ENCODE measurements at regions not wholly inside any gene's neighbourhood (a gene's known extent, or its start where the extent isn't known, plus 50 kb on each side); places are given as distances from the start of the nearest gene placed in this dataset.

DNA sequence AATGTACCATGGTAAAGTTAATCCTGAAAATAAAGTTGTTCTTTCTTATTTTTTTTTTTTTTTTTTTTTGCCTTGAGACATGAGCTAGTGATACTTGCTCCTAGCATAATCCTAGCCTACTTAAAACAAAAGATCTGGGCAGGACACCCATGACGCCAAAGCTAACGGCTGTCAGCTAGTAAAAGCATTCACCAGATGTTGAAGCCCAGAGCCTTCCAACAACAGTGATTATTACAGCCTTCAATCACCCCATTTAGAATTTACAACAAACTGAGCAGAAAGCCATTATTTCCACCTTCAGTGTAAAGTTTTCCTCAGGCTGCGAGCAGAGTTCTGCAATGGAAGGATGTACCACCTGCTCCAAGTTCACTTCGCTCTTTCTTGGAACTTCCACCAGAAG lies 259.5 kb downstream of the SP3 start:
- no peaks in the 10 kb centered on the region for H3K36me3 ChIP-seq (ENCODE audit: low read depth)
- DNase-seq (ENCODE audit: low spot score) (no peak), ATAC-seq (ENCODE audit: low read depth) (no peak)
- H3K27ac ChIP-seq (ENCODE audit: poor library complexity, severe bottlenecking): no peak overlapping the region
- no peak overlapping the region for H3K4me3 ChIP-seq (ENCODE audit: severe bottlenecking)
- no peaks in the 10 kb centered on the region for H3K27me3 ChIP-seq (ENCODE audit: insufficient read depth, poor library complexity, severe bottlenecking)
- H3K4me1 ChIP-seq (ENCODE audit: insufficient read depth, poor library complexity, severe bottlenecking): no peaks in the 10 kb centered on the region
- TF ChIP-seq, protein P1, sequence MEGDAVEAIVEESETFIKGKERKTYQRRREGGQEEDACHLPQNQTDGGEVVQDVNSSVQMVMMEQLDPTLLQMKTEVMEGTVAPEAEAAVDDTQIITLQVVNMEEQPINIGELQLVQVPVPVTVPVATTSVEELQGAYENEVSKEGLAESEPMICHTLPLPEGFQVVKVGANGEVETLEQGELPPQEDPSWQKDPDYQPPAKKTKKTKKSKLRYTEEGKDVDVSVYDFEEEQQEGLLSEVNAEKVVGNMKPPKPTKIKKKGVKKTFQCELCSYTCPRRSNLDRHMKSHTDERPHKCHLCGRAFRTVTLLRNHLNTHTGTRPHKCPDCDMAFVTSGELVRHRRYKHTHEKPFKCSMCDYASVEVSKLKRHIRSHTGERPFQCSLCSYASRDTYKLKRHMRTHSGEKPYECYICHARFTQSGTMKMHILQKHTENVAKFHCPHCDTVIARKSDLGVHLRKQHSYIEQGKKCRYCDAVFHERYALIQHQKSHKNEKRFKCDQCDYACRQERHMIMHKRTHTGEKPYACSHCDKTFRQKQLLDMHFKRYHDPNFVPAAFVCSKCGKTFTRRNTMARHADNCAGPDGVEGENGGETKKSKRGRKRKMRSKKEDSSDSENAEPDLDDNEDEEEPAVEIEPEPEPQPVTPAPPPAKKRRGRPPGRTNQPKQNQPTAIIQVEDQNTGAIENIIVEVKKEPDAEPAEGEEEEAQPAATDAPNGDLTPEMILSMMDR (IDR thresholded peaks at IDR 0.05; ENCODE audit: poor library complexity, severe bottlenecking): no peak
- no peaks in the 10 kb centered on the region for H3K9me3 ChIP-seq (ENCODE audit: severe bottlenecking)

DNA sequence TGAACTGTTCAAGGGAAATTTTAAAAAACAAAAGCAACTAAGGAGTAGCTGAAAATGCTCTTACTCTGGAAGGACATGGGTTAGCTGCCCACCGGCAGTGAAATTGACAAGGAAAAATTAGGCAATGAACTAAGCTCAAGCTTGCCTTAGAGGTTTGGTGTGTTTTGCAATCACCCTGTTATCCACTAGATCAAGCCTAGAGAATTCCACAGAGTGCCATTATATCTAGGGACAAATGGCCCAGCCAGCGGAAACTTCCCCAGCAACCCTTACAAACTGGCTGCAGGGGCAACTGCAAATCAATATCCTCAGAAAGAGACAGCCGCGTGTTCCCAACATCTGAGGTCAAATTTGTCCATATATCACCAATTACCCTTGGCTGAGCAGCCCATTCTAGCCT lies 258.2 kb downstream of the SP3 start:
- TF ChIP-seq, protein P1 (IDR thresholded peaks at IDR 0.05; ENCODE audit: poor library complexity, severe bottlenecking): no peak
- no peak overlapping the region for H3K4me3 ChIP-seq (ENCODE audit: severe bottlenecking)
- H3K9me3 ChIP-seq (ENCODE audit: severe bottlenecking): no peaks in the 10 kb centered on the region
- no peaks in the 10 kb centered on the region for H3K4me1 ChIP-seq (ENCODE audit: insufficient read depth, poor library complexity, severe bottlenecking)
- ATAC-seq (ENCODE audit: low read depth): no peak
- H3K36me3 ChIP-seq (ENCODE audit: low read depth): no peaks in the 10 kb centered on the region
- no peak overlapping the region for H3K27ac ChIP-seq (ENCODE audit: poor library complexity, severe bottlenecking)
- DNase-seq (ENCODE audit: low spot score): no peak
- H3K27me3 ChIP-seq (ENCODE audit: insufficient read depth, poor library complexity, severe bottlenecking): no peaks in the 10 kb centered on the region

DNA sequence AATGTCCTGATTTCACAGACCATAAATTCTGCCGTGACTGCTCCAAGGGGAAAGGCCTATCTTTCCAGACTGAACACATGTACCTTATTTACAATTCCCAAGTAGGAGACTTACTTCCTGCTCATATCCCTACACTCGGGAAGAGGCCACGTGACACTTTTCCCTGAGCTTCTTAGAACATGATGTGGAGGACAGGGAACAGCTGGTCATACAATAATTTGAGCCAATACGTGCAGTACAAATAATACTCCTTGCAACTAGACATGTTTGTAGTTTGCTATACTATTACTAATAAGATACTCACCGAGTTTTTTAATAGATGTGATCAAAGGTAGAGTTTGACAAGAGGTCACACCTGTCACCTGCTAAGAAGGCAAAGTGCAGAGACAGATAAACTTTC lies 256.4 kb downstream of the SP3 start:
- DNase-seq (ENCODE audit: low spot score) (no peak), ATAC-seq (ENCODE audit: low read depth) (no peak)
- Histone ChIP-seq H3K36me3 (ENCODE audit: low read depth) (no peaks in the 10 kb centered on the region), H3K4me1 (ENCODE audit: insufficient read depth, poor library complexity, severe bottlenecking) (no peaks in the 10 kb centered on the region), H3K9me3 (ENCODE audit: severe bottlenecking) (no peaks in the 10 kb centered on the region), H3K27me3 (ENCODE audit: insufficient read depth, poor library complexity, severe bottlenecking) (no peaks in the 10 kb centered on the region), H3K27ac (ENCODE audit: poor library complexity, severe bottlenecking) (no peak overlapping the region), H3K4me3 (ENCODE audit: severe bottlenecking) (no peak overlapping the region)
- TF ChIP-seq, protein P1 (IDR thresholded peaks at IDR 0.05; ENCODE audit: poor library complexity, severe bottlenecking): no peak

DNA sequence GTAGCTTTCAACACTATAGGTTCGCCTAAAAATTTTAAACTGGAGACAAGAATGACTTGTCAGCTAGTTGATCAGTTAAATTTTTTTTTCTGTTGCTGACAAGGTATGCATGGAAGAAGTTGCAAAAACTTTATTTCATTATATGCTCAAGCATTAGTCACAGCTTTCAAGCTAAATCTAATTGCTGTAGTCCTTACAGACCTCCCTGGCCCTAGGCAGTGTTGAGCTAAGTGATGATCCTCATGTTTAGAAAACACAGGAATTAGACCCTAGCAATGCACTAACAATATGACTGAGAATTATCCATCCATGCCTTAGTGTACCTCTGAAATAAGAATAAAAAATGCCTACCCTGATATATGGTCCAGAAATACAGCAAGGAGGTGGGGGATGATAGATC lies 253.4 kb downstream of the SP3 start:
- no peaks in the 10 kb centered on the region for H3K9me3 ChIP-seq (ENCODE audit: severe bottlenecking)
- DNase-seq (ENCODE audit: low spot score) (no peak), ATAC-seq (ENCODE audit: low read depth) (no peak)
- no peaks in the 10 kb centered on the region for H3K36me3 ChIP-seq (ENCODE audit: low read depth)
- H3K27ac ChIP-seq (ENCODE audit: poor library complexity, severe bottlenecking): no peak overlapping the region
- no peak overlapping the region for H3K4me3 ChIP-seq (ENCODE audit: severe bottlenecking)
- H3K4me1 ChIP-seq (ENCODE audit: insufficient read depth, poor library complexity, severe bottlenecking): peaks cover 4% of the 10 kb centered on the region
- TF ChIP-seq, protein P1 (IDR thresholded peaks at IDR 0.05; ENCODE audit: poor library complexity, severe bottlenecking): no peak
- H3K27me3 ChIP-seq (ENCODE audit: insufficient read depth, poor library complexity, severe bottlenecking): no peaks in the 10 kb centered on the region

DNA sequence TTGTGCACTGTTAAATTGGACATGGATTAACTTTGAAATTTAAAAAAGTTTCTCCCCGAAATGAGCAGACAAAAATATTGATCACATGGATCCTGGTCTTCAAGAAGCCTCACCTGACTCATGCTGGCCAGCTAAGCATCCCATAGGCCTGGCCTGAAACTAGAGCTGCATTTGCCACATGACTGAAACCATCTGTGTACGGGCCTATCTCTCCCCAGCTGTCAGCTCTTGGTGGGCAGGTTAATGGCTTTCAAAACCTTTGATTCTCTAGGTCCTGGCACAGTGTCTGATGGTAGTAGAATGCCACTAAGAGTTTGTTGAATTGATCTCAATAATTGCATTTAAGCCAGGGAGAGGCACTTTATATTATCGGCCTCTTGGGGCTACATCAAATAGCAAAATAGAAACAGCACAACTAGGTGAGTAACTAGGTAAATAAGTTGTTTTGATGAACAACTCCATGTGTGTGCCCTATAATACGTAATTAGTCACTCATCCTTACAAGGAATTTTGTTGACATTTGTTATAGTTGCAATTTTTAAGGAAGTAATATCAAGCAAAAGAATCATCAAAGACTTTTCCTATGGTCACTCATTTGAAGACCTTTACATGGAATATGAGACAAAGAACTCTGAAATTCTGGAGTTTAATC lies 251.1 kb downstream of the SP3 start:
- Histone ChIP-seq H3K9me3 (ENCODE audit: severe bottlenecking) (no peaks in the 10 kb centered on the region), H3K4me1 (ENCODE audit: insufficient read depth, poor library complexity, severe bottlenecking) (peaks cover 4% of the 10 kb centered on the region), H3K27ac (ENCODE audit: poor library complexity, severe bottlenecking) (no peak overlapping the region), H3K36me3 (ENCODE audit: low read depth) (no peaks in the 10 kb centered on the region), H3K27me3 (ENCODE audit: insufficient read depth, poor library complexity, severe bottlenecking) (no peaks in the 10 kb centered on the region), H3K4me3 (ENCODE audit: severe bottlenecking) (no peak overlapping the region)
- ATAC-seq (ENCODE audit: low read depth) (no peak), DNase-seq (ENCODE audit: low spot score) (no peak)
- TF ChIP-seq, protein P1 (IDR thresholded peaks at IDR 0.05; ENCODE audit: poor library complexity, severe bottlenecking): no peak
